ENCODE measurements at regions not wholly inside any gene's neighbourhood (a gene's known extent, or its start where the extent isn't known, plus 50 kb on each side); places are given as distances from the start of the nearest gene placed in this dataset.
"Not testable (repeated sequence)": the region's sequence is repeated elsewhere in the genome, so short reads cannot be mapped to it uniquely, and the experiment has no call there.

DNA sequence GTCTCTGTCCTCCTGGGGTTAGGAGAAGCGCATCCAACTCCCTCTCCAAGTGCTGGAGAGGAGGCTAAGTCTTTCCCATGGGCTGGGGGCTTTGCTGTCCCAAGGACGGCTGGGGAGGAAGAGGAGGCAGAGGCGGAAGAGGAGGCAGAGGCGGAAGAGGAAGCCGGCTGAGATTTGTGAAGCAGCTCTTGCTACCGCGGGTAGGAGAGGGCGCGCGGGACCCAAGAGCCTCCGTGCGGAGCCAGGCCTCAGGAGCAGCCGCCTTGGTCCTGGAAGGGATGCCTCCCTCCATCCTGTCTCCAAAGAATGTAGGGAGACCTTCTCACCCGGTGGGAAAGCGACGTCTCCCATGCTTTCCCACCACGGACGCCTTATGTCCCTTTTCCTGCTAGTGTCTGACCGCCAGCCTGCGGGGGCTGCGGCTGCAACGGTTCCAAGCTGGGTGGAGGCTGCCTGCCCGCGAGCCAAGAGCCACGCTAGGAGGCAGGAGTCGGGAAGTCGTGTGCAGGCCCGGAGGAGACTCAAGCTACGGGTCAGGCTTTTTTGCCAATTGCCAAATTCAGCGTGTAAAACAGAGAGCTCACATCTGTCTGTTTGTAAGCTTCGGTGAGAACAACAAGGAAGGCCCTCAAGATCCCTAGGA lies 320.3 kb downstream of the FAM72C start:
- no peaks in the 10 kb centered on the region for H3K4me1 ChIP-seq (ENCODE audit: insufficient read depth, low read length)
- DNase-seq (ENCODE audit: insufficient read length, low spot score, missing footprints): no peak
- H3K4me2 ChIP-seq (ENCODE audit: insufficient read depth, low read length): no peak overlapping the region
- no peak overlapping the region for H2AFZ ChIP-seq (ENCODE audit: low read length)
- no peak overlapping the region for H3K27ac ChIP-seq (ENCODE audit: low read depth, low read length)
- no peaks in the 10 kb centered on the region for H4K20me1 ChIP-seq (ENCODE audit: insufficient read depth, low read length)
- no peaks in the 10 kb centered on the region for H3K36me3 ChIP-seq (ENCODE audit: insufficient read depth, low read length)
- H3K79me2 ChIP-seq (ENCODE audit: insufficient read depth, low read length): no peaks in the 10 kb centered on the region
- no peaks in the 10 kb centered on the region for H3K9me3 ChIP-seq (ENCODE audit: low read depth, low read length)
- TF ChIP-seq, protein P1, sequence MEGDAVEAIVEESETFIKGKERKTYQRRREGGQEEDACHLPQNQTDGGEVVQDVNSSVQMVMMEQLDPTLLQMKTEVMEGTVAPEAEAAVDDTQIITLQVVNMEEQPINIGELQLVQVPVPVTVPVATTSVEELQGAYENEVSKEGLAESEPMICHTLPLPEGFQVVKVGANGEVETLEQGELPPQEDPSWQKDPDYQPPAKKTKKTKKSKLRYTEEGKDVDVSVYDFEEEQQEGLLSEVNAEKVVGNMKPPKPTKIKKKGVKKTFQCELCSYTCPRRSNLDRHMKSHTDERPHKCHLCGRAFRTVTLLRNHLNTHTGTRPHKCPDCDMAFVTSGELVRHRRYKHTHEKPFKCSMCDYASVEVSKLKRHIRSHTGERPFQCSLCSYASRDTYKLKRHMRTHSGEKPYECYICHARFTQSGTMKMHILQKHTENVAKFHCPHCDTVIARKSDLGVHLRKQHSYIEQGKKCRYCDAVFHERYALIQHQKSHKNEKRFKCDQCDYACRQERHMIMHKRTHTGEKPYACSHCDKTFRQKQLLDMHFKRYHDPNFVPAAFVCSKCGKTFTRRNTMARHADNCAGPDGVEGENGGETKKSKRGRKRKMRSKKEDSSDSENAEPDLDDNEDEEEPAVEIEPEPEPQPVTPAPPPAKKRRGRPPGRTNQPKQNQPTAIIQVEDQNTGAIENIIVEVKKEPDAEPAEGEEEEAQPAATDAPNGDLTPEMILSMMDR (IDR thresholded peaks at IDR 0.05; ENCODE audit: extremely low read depth, low read depth, low read length): no peak
- H3K27me3 ChIP-seq (ENCODE audit: insufficient read depth, low read length): no peaks in the 10 kb centered on the region
- no peak overlapping the region for H3K4me3 ChIP-seq (ENCODE audit: insufficient read depth, low read length)

DNA sequence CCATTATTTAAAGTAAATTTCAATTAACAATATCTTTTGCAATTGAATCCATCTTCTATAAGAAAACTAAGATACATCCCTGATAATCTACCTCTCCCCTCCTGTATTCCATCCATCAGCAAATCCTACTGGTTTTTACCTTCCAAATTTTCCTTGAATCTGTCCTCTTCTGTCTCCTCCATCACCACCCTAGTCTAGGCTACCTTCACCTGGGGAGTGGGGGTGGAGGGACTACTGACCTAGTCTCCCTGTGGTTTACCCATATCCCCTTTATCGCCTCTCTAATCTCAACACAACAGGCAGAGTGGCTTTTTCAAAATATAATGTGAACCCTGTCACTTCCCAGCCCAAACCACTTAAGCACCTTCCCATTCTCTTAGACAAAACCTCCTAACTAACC lies 327.8 kb downstream of the FAM72C start:
- not testable (repeated sequence) for H3K27ac ChIP-seq (ENCODE audit: low read depth, low read length)

DNA sequence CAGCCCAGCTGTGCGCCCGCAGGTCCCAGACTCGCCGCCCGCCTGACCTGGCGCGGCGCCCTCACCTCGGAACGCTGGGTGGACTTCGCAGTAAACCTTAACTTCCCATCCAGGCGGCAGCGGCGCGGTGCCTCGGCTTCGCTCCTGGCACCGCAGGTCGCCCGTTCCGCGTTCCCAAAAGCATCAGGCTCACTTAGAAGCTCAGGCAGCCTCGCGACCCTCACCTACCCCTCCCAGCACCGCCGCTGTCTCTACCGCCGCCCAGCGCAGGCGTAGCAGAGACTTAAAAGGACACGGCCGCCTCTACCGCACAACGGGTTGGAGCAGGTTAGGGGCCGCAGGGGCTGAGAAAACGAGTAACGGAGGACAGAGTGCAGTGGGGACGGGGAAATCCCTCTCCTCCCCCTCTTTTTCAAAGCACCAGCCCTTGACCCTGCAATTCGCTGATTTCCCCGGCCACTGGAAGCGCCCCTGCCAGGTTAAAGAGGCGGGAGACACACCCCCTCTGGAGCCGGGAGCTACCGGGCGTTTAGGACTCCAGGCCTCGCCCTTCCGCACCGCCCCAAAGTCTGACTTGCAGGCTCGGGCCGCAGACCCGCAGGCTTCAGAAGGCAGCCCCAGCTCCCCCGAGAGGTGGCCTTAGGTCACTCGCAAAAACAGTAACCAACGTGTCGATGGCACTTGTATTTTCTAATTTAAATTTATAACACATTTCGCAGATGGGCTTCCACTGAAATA lies 328.5 kb downstream of the FAM72C start:
- Histone ChIP-seq H4K20me1 (ENCODE audit: insufficient read depth, low read length) (no peaks in the 10 kb centered on the region), H3K4me3 (ENCODE audit: insufficient read depth, low read length) (no peak overlapping the region), H3K4me1 (ENCODE audit: insufficient read depth, low read length) (no peaks in the 10 kb centered on the region), H3K27me3 (ENCODE audit: insufficient read depth, low read length) (peaks cover 3% of the 10 kb centered on the region), H3K27ac (ENCODE audit: low read depth, low read length) (no peak overlapping the region), H3K36me3 (ENCODE audit: insufficient read depth, low read length) (no peaks in the 10 kb centered on the region), H3K4me2 (ENCODE audit: insufficient read depth, low read length) (no peak overlapping the region), H2AFZ (ENCODE audit: low read length) (no peak overlapping the region), H3K9me3 (ENCODE audit: low read depth, low read length) (no peaks in the 10 kb centered on the region), H3K79me2 (ENCODE audit: insufficient read depth, low read length) (no peaks in the 10 kb centered on the region)
- no peak for DNase-seq (ENCODE audit: insufficient read length, low spot score, missing footprints)
- TF ChIP-seq, protein P1 (IDR thresholded peaks at IDR 0.05; ENCODE audit: extremely low read depth, low read depth, low read length): no peak

More for the DNA sequence above, 327.8 kb downstream of the FAM72C start:
- not testable (repeated sequence) for H3K4me2 ChIP-seq (ENCODE audit: insufficient read depth, low read length); H3K4me3 ChIP-seq (ENCODE audit: insufficient read depth, low read length); H4K20me1 ChIP-seq (ENCODE audit: insufficient read depth, low read length); H3K36me3 ChIP-seq (ENCODE audit: insufficient read depth, low read length); H3K27me3 ChIP-seq (ENCODE audit: insufficient read depth, low read length); H3K79me2 ChIP-seq (ENCODE audit: insufficient read depth, low read length); H3K4me1 ChIP-seq (ENCODE audit: insufficient read depth, low read length); DNase-seq (ENCODE audit: insufficient read length, low spot score, missing footprints); H3K9me3 ChIP-seq (ENCODE audit: low read depth, low read length); H2AFZ ChIP-seq (ENCODE audit: low read length)

DNA sequence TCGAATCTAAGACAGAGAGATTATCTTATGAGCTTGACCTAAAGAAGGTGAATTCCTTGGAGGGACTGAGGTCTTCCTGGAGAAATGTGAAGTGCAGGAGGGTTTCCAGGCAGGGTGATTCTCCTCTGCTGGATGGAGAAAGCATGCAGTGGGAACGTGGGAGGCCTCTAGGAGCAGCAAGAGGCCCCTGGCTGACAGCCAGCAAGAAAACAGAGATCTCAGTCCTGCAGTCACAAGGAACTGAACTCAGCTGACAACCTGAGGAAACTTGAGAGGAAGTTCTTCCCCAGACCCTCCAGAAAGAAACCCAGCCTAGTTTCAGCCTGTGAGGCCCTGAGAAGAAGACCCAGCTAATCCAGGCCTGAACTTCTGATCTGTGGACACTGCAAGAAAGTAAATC lies 345.9 kb downstream of the FAM72C start:
- H3K27ac ChIP-seq (ENCODE audit: low read depth, low read length): no peak overlapping the region
- TF ChIP-seq, protein P1 (IDR thresholded peaks at IDR 0.05; ENCODE audit: extremely low read depth, low read depth, low read length): no peak
- H3K36me3 ChIP-seq (ENCODE audit: insufficient read depth, low read length): no peaks in the 10 kb centered on the region
- no peak for DNase-seq (ENCODE audit: insufficient read length, low spot score, missing footprints)
- H3K79me2 ChIP-seq (ENCODE audit: insufficient read depth, low read length): no peaks in the 10 kb centered on the region
- no peaks in the 10 kb centered on the region for H3K27me3 ChIP-seq (ENCODE audit: insufficient read depth, low read length)
- H3K4me3 ChIP-seq (ENCODE audit: insufficient read depth, low read length): no peak overlapping the region
- no peaks in the 10 kb centered on the region for H3K9me3 ChIP-seq (ENCODE audit: low read depth, low read length)
- H3K4me2 ChIP-seq (ENCODE audit: insufficient read depth, low read length): no peak overlapping the region
- no peak overlapping the region for H2AFZ ChIP-seq (ENCODE audit: low read length)
- no peaks in the 10 kb centered on the region for H4K20me1 ChIP-seq (ENCODE audit: insufficient read depth, low read length)
- no peaks in the 10 kb centered on the region for H3K4me1 ChIP-seq (ENCODE audit: insufficient read depth, low read length)

Measured in osteoblast (primary cell).